ENCODE measurements at regions not wholly inside any gene's neighbourhood (a gene's known extent, or its start where the extent isn't known, plus 50 kb on each side); places are given as distances from the start of the nearest gene placed in this dataset.

DNA sequence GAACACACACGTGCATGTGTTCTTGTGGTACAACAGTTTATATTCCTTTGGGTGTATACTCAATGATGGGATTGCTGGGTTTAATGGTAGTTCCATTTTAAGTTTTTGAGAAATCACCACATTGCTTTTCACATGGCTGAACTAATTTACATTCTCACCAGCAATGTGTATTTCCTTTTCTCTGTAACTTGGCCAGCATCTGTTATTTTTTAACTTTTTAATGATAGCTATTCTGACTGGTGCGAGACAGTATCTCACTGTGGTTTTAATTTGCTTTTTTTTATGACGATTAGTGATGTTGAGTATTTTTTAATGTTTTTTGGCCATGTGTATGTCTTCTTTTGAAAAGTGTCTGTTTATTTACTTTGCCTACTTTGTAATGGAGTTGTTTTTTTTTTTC, 256.6 kb downstream of the ZWINT start:
- 89% methylated on average over 3 of the region's 3 CpGs; no CpG with 5 or more reads in 1 of the 2 experiments for WGBS, 2 experiments (ENCODE audit: extremely low coverage in 1 of 2, insufficient coverage in 1 of 2, insufficient read length in 1 of 2, insufficient replicate concordance in 2 of 2, low coverage in 1 of 2, low lambda C conversion rate in 2 of 2, missing lambda C conversion rate in 1 of 2)
- H2AFZ ChIP-seq (ENCODE audit: low read length): no peak overlapping the region
- no peak overlapping the region for H3K9ac ChIP-seq (replicated peaks in 1 of 4; ENCODE audit: extremely low read depth in 1 of 4, low read depth in 3 of 4, low read length in 3 of 4)
- no peaks in the 10 kb centered on the region for H3K79me2 ChIP-seq (ENCODE audit: control insufficient read depth in 1 of 2, insufficient read depth in 2 of 2, low read length in 2 of 2)
- H2AK5ac ChIP-seq (ENCODE audit: low read depth, low read length): no peak overlapping the region
- H3K9me3 ChIP-seq (ENCODE audit: insufficient read depth in 2 of 2, low read depth in 1 of 2, low read length in 1 of 2): no peaks in the 10 kb centered on the region
- no peaks in the 10 kb centered on the region for H3K23me2 ChIP-seq (ENCODE audit: low read depth, low read length)
- no peak overlapping the region for H2BK20ac ChIP-seq (ENCODE audit: low read length)
- ChIA-PET POLR2A (ENCODE audit: partially characterized antibody) (no interaction called here), CTCF (ENCODE audit: partially characterized antibody) (no interaction called here)
- H3K79me1 ChIP-seq (ENCODE audit: low read depth, low read length): no peaks in the 10 kb centered on the region
- no peak overlapping the region for H3K56ac ChIP-seq (replicated peaks; ENCODE audit: insufficient read length, low read depth, low read length)
- H3K36me3 ChIP-seq (ENCODE audit: control insufficient read depth in 2 of 4, insufficient read depth in 4 of 4, low read length in 3 of 4): no peaks in the 10 kb centered on the region
- no peak overlapping the region for H3K18ac ChIP-seq (ENCODE audit: extremely low read depth, low read length)
- DNase-seq (ENCODE audit: low read depth in 1 of 2, low spot score in 2 of 2) (no peak), FAIRE-seq (no peak)
- H2BK12ac ChIP-seq (ENCODE audit: low read depth, low read length): no peak overlapping the region
- H3K4me1 ChIP-seq (replicated peaks in 1 of 4; ENCODE audit: control insufficient read depth in 3 of 4, insufficient read depth in 4 of 4, low read length in 3 of 4): no peaks in the 10 kb centered on the region
- H3K23ac ChIP-seq (ENCODE audit: insufficient read length): no peak overlapping the region
- no peak overlapping the region for H3K27ac ChIP-seq (ENCODE audit: low read depth, low read length)
- no peak overlapping the region for H4K5ac ChIP-seq (ENCODE audit: insufficient read length, low read depth, low read length)
- H3K4ac ChIP-seq (replicated peaks; ENCODE audit: insufficient read length, low read depth, low read length): no peak overlapping the region
- no peaks in the 10 kb centered on the region for H4K20me1 ChIP-seq (replicated peaks in 1 of 2; ENCODE audit: control insufficient read depth in 1 of 2, insufficient read depth in 2 of 2, low read length in 2 of 2)
- no peak overlapping the region for H3K14ac ChIP-seq (ENCODE audit: insufficient read length)
- no peak overlapping the region for H2BK15ac ChIP-seq (ENCODE audit: low read length)
- no peak overlapping the region for H4K8ac ChIP-seq (ENCODE audit: extremely low read depth, insufficient read depth, low read length)
- H3K4me2 ChIP-seq (ENCODE audit: insufficient read depth in 1 of 2, low read depth in 2 of 2, low read length in 2 of 2): no peak overlapping the region
- H2BK120ac ChIP-seq (replicated peaks; ENCODE audit: low read depth, low read length): no peak overlapping the region
- H2BK5ac ChIP-seq (ENCODE audit: low read depth, low read length): no peak overlapping the region
- no peak overlapping the region for H4K91ac ChIP-seq (replicated peaks; ENCODE audit: insufficient read length, low read length)
- H3K4me3 ChIP-seq (ENCODE audit: extremely low read depth in 1 of 4, insufficient read depth in 2 of 4, low read depth in 3 of 4, low read length in 4 of 4): no peak overlapping the region
- H3K27me3 ChIP-seq (replicated peaks in 1 of 4; ENCODE audit: control insufficient read depth in 3 of 4, extremely low read depth in 1 of 4, insufficient read depth in 3 of 4, low read length in 3 of 4): no peaks in the 10 kb centered on the region
- no peak for TF ChIP-seq CHD2 (IDR thresholded peaks at IDR 0.05; ENCODE audit: low read length)
- TF ChIP-seq, protein P1, sequence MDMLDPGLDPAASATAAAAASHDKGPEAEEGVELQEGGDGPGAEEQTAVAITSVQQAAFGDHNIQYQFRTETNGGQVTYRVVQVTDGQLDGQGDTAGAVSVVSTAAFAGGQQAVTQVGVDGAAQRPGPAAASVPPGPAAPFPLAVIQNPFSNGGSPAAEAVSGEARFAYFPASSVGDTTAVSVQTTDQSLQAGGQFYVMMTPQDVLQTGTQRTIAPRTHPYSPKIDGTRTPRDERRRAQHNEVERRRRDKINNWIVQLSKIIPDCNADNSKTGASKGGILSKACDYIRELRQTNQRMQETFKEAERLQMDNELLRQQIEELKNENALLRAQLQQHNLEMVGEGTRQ (IDR thresholded peaks at IDR 0.05; ENCODE audit: low read length): no peak
- no peak for TF ChIP-seq ZNF274 (IDR thresholded peaks at IDR 0.05; ENCODE audit: borderline replicate concordance, extremely low read depth, low read length)
- TF ChIP-seq, protein P2, sequence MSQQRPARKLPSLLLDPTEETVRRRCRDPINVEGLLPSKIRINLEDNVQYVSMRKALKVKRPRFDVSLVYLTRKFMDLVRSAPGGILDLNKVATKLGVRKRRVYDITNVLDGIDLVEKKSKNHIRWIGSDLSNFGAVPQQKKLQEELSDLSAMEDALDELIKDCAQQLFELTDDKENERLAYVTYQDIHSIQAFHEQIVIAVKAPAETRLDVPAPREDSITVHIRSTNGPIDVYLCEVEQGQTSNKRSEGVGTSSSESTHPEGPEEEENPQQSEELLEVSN (IDR thresholded peaks at IDR 0.05): no peak
- no peak for TF ChIP-seq BCL11A (IDR thresholded peaks at IDR 0.05; ENCODE audit: low read depth in 2 of 2, low read length in 2 of 2)
- no peak for TF ChIP-seq GTF2F1 (IDR thresholded peaks at IDR 0.05; ENCODE audit: borderline replicate concordance, low read depth, low read length)
- TF ChIP-seq, protein P3, sequence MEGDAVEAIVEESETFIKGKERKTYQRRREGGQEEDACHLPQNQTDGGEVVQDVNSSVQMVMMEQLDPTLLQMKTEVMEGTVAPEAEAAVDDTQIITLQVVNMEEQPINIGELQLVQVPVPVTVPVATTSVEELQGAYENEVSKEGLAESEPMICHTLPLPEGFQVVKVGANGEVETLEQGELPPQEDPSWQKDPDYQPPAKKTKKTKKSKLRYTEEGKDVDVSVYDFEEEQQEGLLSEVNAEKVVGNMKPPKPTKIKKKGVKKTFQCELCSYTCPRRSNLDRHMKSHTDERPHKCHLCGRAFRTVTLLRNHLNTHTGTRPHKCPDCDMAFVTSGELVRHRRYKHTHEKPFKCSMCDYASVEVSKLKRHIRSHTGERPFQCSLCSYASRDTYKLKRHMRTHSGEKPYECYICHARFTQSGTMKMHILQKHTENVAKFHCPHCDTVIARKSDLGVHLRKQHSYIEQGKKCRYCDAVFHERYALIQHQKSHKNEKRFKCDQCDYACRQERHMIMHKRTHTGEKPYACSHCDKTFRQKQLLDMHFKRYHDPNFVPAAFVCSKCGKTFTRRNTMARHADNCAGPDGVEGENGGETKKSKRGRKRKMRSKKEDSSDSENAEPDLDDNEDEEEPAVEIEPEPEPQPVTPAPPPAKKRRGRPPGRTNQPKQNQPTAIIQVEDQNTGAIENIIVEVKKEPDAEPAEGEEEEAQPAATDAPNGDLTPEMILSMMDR (IDR thresholded peaks at IDR 0.05; ENCODE audit: control extremely low read depth in 1 of 3, insufficient read depth in 1 of 3, low read depth in 1 of 3, low read length in 3 of 3): no peak
- TF ChIP-seq EZH2 (IDR thresholded peaks at IDR 0.05; ENCODE audit: low read depth, low read length, severe bottlenecking): no peak
- TF ChIP-seq GABPA (IDR thresholded peaks at IDR 0.05; ENCODE audit: borderline replicate concordance, insufficient read depth, low read length): no peak
- no peak for TF ChIP-seq EP300 (IDR thresholded peaks at IDR 0.05; ENCODE audit: borderline replicate concordance in 1 of 2, low read depth in 2 of 2, low read length in 2 of 2)

All from H1 (cell line).